MM.1S (cell line): ENCODE measurements at regions not wholly inside any gene's neighbourhood (a gene's known extent, or its start where the extent isn't known, plus 50 kb on each side); places are given as distances from the start of the nearest gene placed in this dataset.

Experiments
- DNase-seq: peaks from one replicate; pipeline ENCODE4 v3.0.0-alpha.2; 2015
- H2AFZ ChIP-seq: fragments of 300-600 bp; sonication (generic); 2 replicates; pipeline ENCODE4 v1.6.0; 2016; ENCODE audit warnings: antibody characterized with exemption, low read length
- H3F3A ChIP-seq: fragments of 300-600 bp; sonication (generic); 2 replicates; pipeline ENCODE4 v1.6.1; 2016; ENCODE audit warnings: mild to moderate bottlenecking, antibody characterized with exemption, low read length, moderate library complexity, mixed read lengths; ENCODE audit not compliant: insufficient read depth
- H3K27ac ChIP-seq: fragments of 300-600 bp; sonication (generic); 2 replicates; pipeline ENCODE4 v1.5.1; 2016; ENCODE audit warnings: mild to moderate bottlenecking, low read length
- H3K27me3 ChIP-seq: fragments of 300-600 bp; sonication (generic); replicated peaks from 2 replicates; pipeline ENCODE4 v1.6.0; 2016; ENCODE audit warnings: low read length; ENCODE audit not compliant: insufficient read depth
- H3K36me3 ChIP-seq: fragments of 300-600 bp; sonication (generic); replicated peaks from 2 replicates; pipeline ENCODE4 v1.6.1; 2016; ENCODE audit warnings: mild to moderate bottlenecking, low read length, mixed read lengths; ENCODE audit not compliant: insufficient read depth
- H3K4me1 ChIP-seq: fragments of 300-600 bp; sonication (generic); 2 replicates; pipeline ENCODE4 v1.6.1; 2016; ENCODE audit warnings: low read length, mixed read lengths
- H3K4me2 ChIP-seq: fragments of 300-600 bp; sonication (generic); 2 replicates; pipeline ENCODE4 v1.6.0; 2016; ENCODE audit warnings: low read depth, low read length
- H3K4me3 ChIP-seq: fragments of 300-600 bp; sonication (generic); 2 replicates; pipeline ENCODE4 v1.5.1; 2016; ENCODE audit warnings: low read length, mixed read lengths
- H3K79me2 ChIP-seq: fragments of 300-600 bp; sonication (generic); 2 replicates; pipeline ENCODE4 v1.6.1; 2016; ENCODE audit warnings: mixed run types, low read length, mixed read lengths
- H3K9ac ChIP-seq: fragments of 300-600 bp; sonication (generic); 2 replicates; pipeline ENCODE4 v1.6.1; 2016; ENCODE audit warnings: low read length, mixed read lengths
- H3K9me2 ChIP-seq: fragments of 300-600 bp; sonication (generic); replicated peaks from 2 replicates; pipeline ENCODE4 v1.6.1; 2016; ENCODE audit warnings: mild to moderate bottlenecking, low read length, mixed read lengths; ENCODE audit not compliant: insufficient read depth
- H3K9me3 ChIP-seq: fragments of 300-600 bp; sonication (generic); replicated peaks from 2 replicates; pipeline ENCODE4 v1.6.1; 2016; ENCODE audit warnings: mild to moderate bottlenecking, low read length, mixed read lengths; ENCODE audit not compliant: insufficient read depth
- H4K20me1 ChIP-seq: fragments of 300-600 bp; sonication (generic); 2 replicates; pipeline ENCODE4 v1.6.1; 2016; ENCODE audit warnings: mild to moderate bottlenecking, low read length, moderate library complexity, mixed read lengths; ENCODE audit not compliant: insufficient read depth
- EZH2 ChIP-seq: fragments of 300-600 bp; sonication (generic); optimal IDR thresholded peaks from 2 replicates; pipeline ENCODE3; 2017; ENCODE audit warnings: low read depth, mild to moderate bottlenecking, antibody characterized with exemption, low read length, mixed read lengths
- EZH2phosphoT487 ChIP-seq: fragments of 300-600 bp; sonication (generic); IDR thresholded peaks from 2 replicates; pipeline ENCODE4 v1.6.1; 2018; ENCODE audit warnings: antibody characterized with exemption, low read length
- TF ChIP-seq, protein P1 (sequence below): fragments of 300-600 bp; sonication (generic); IDR thresholded peaks from 2 replicates; pipeline ENCODE4 v1.5.1; 2016; ENCODE audit warnings: antibody characterized with exemption, low read length, mixed read lengths

DNA sequence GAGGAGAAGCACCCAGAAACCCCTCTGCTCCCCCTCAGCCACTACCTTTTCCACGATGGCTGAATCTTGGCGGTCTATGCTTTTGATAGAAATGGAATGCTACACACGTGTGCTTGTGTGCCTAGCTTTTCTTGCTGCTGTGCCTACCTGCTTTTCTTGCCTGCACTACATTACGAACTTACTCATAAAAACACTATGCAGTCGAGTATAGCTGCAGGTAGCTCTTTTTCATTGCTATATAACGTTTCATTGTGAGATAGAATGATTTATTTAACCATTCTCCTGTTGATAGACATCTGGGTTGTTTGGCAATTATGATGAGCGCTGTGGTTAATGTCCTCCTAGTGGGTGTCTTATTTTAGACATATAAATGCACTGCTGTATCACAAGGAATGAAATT is 67.9 kb upstream of the NCOR2 start:
- Histone ChIP-seq H3K36me3 (no peaks in the 10 kb centered on the region), H4K20me1 (no peaks in the 10 kb centered on the region), H3K27me3 (no peaks in the 10 kb centered on the region), H3F3A (no peaks in the 10 kb centered on the region), H3K9me2 (no peaks in the 10 kb centered on the region), H3K9ac (no peak overlapping the region), H2AFZ (no peak overlapping the region), H3K27ac (no peak overlapping the region), H3K4me1 (no peaks in the 10 kb centered on the region), H3K79me2 (no peaks in the 10 kb centered on the region), H3K4me3 (no peak overlapping the region), H3K9me3 (no peaks in the 10 kb centered on the region), H3K4me2 (no peak overlapping the region)
- TF ChIP-seq EZH2phosphoT487 (no peak), EZH2 (no peak)
- DNase-seq: no peak

DNA sequence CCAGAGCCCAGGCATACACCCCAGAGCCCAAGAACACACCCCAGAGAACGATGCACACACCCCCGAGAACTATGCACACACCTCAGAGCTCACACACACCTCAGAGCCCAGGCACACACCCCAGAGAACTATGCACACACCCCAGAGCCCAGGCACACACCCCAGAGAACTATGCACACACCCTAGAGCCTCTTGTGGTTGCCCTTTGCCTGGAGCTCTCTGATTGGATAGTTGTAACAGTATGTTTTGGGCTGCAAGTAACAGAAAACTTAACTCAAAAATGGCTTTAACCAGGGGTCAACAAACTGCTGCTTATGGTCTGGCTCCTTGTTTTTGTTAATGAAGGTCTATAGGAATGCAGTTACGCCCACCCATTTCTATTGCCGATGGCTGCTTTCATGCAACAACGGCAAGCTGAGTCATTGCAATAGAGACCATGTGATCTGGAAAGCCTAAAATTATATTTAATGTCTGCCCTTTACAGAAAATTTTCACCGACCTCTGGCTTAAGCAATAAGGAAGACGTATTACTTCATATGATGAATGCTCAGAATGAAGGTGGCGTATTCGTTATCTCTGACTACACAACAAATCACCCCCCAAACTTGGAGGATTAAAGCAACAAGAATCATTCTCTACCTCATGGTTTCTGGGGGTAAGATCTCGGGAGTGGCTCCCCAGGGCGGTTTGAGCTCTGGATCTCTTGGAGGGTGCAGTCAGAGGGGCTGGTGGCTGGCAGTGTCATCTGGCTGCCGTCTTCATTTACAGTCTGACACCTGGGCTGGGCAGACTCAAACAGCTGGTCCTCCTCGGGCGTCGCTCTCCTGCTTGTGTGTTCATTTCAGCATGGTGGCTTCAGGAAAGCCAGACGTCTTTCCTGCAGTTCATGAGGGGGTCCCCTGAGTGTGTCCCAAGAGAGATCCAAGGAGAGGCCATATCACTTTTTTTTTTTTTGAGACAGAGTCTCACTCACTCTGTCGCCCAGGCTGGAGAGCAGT is 66.3 kb upstream of the NCOR2 start:
- Histone ChIP-seq H3K9ac (no peak overlapping the region), H2AFZ (no peak overlapping the region), H3K4me2 (no peak overlapping the region), H3K79me2 (no peaks in the 10 kb centered on the region), H3K9me2 (no peaks in the 10 kb centered on the region), H3K36me3 (no peaks in the 10 kb centered on the region), H3K9me3 (no peaks in the 10 kb centered on the region), H3K27me3 (no peaks in the 10 kb centered on the region), H3K4me1 (no peaks in the 10 kb centered on the region), H3F3A (no peaks in the 10 kb centered on the region), H3K27ac (no peak overlapping the region), H3K4me3 (no peak overlapping the region), H4K20me1 (no peaks in the 10 kb centered on the region)
- TF ChIP-seq EZH2: no peak
- TF ChIP-seq, protein P1, sequence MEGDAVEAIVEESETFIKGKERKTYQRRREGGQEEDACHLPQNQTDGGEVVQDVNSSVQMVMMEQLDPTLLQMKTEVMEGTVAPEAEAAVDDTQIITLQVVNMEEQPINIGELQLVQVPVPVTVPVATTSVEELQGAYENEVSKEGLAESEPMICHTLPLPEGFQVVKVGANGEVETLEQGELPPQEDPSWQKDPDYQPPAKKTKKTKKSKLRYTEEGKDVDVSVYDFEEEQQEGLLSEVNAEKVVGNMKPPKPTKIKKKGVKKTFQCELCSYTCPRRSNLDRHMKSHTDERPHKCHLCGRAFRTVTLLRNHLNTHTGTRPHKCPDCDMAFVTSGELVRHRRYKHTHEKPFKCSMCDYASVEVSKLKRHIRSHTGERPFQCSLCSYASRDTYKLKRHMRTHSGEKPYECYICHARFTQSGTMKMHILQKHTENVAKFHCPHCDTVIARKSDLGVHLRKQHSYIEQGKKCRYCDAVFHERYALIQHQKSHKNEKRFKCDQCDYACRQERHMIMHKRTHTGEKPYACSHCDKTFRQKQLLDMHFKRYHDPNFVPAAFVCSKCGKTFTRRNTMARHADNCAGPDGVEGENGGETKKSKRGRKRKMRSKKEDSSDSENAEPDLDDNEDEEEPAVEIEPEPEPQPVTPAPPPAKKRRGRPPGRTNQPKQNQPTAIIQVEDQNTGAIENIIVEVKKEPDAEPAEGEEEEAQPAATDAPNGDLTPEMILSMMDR: no peak
- TF ChIP-seq EZH2phosphoT487: no peak
- no peak for DNase-seq

DNA sequence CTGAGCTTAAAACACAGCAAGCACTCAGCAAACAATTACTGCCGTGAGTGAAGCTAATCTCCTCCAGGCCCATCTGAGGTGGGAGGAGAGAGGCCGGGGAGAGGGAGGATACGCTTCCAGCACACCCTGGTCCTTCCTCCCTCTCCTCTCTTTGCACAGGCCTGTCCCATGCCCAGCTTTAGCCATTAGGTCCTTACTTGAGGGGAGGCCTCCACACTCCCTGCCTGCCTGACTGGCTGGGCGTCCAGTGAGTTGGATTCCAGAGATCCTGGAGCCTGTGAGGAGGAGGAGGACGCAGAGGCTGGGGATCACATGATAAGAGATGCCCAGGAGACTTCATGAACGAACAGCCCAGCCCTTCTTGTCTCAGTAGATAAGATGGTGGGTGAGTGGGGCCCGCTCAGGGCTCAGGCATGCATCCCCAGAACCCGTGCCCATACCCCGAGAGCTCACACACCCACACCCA is 65.1 kb upstream of the NCOR2 start:
- TF ChIP-seq, protein P1: no peak
- TF ChIP-seq EZH2phosphoT487 (no peak), EZH2 (no peak)
- no peaks in the 10 kb centered on the region for H4K20me1 ChIP-seq
- H3K27me3 ChIP-seq: no peaks in the 10 kb centered on the region
- no peaks in the 10 kb centered on the region for H3K79me2 ChIP-seq
- H2AFZ ChIP-seq: no peak overlapping the region
- no peaks in the 10 kb centered on the region for H3K9me3 ChIP-seq
- no peak overlapping the region for H3K4me3 ChIP-seq
- no peak for DNase-seq
- H3K36me3 ChIP-seq: no peaks in the 10 kb centered on the region
- no peak overlapping the region for H3K9ac ChIP-seq
- H3K27ac ChIP-seq: no peak overlapping the region
- no peaks in the 10 kb centered on the region for H3K4me1 ChIP-seq
- no peaks in the 10 kb centered on the region for H3K9me2 ChIP-seq
- no peaks in the 10 kb centered on the region for H3F3A ChIP-seq
- no peak overlapping the region for H3K4me2 ChIP-seq
